H9 (cell line): ENCODE measurements at regions not wholly inside any gene's neighbourhood (a gene's known extent, or its start where the extent isn't known, plus 50 kb on each side); places are given as distances from the start of the nearest gene placed in this dataset.

ENCODE experiments used
- DNase-seq: peaks from one replicate; pipeline ENCODE4 v3.0.0-alpha.2; 2017
- H2AFZ ChIP-seq: one replicate; pipeline ENCODE4 v1.6.1; 2013; ENCODE audit warnings: mild to moderate bottlenecking, low read length, control low read depth, moderate library complexity
- H2AK5ac ChIP-seq: 2 replicates; pipeline ENCODE4 v1.6.1; 2013; ENCODE audit warnings: low read length, control low read depth, mixed read lengths; ENCODE audit not compliant: insufficient read length
- H2BK120ac ChIP-seq: one replicate; pipeline ENCODE4 v1.6.1; 2013; ENCODE audit warnings: low read depth, mild to moderate bottlenecking, low read length, control low read depth, inconsistent platforms; ENCODE audit not compliant: poor library complexity, severe bottlenecking
- H2BK12ac ChIP-seq: 2 replicates; pipeline ENCODE4 v1.6.1; 2013; ENCODE audit warnings: low read length, control low read depth, mixed read lengths, low read depth; ENCODE audit not compliant: insufficient read length
- H2BK15ac ChIP-seq: 2 replicates; pipeline ENCODE4 v1.6.1; 2013; ENCODE audit warnings: low read depth, low read length, control low read depth
- H2BK20ac ChIP-seq: one replicate; pipeline ENCODE4 v1.6.1; 2013; ENCODE audit warnings: low read depth, mild to moderate bottlenecking, low read length, control low read depth, inconsistent platforms; ENCODE audit not compliant: poor library complexity, severe bottlenecking
- H2BK5ac ChIP-seq: 2 replicates; pipeline ENCODE4 v1.6.1; 2013; ENCODE audit warnings: low read length, control low read depth, mixed read lengths; ENCODE audit not compliant: insufficient read length
- H3K14ac ChIP-seq: 2 replicates; pipeline ENCODE4 v1.6.1; 2013; ENCODE audit warnings: low read length, control low read depth; ENCODE audit not compliant: insufficient read depth
- H3K18ac ChIP-seq: 2 replicates; pipeline ENCODE4 v1.6.1; 2013; ENCODE audit warnings: low read depth, mild to moderate bottlenecking, mixed read lengths, low read length, control low read depth; ENCODE audit not compliant: insufficient read length
- H3K23ac ChIP-seq: 2 replicates; pipeline ENCODE4 v1.6.1; 2013; ENCODE audit warnings: low read length, control low read depth, mixed read lengths, low read depth; ENCODE audit not compliant: insufficient read length
- H3K23me2 ChIP-seq: 2 replicates; pipeline ENCODE4 v1.6.1; 2013; ENCODE audit warnings: low read depth, mild to moderate bottlenecking, mixed read lengths, low read length, control low read depth; ENCODE audit not compliant: insufficient read length, poor library complexity, severe bottlenecking
- H3K27ac ChIP-seq: 2 replicates; pipeline ENCODE4 v1.5.1; 2013; ENCODE audit warnings: low read length, control low read depth, mixed read lengths, low read depth; ENCODE audit not compliant: insufficient read length
- H3K27me3 ChIP-seq: 2 replicates; pipeline ENCODE4 v1.6.1; 2013; ENCODE audit warnings: low read length, control low read depth, inconsistent platforms; ENCODE audit not compliant: insufficient read depth
- H3K4ac ChIP-seq: 2 replicates; pipeline ENCODE4 v1.6.1; 2013; ENCODE audit warnings: low read depth, mild to moderate bottlenecking, control low read depth, inconsistent platforms, low read length, moderate library complexity
- H3K4me1 ChIP-seq: 2 replicates; pipeline ENCODE4 v1.6.1; 2013; ENCODE audit warnings: low read length, control low read depth, inconsistent platforms; ENCODE audit not compliant: insufficient read depth
- H3K4me2 ChIP-seq: 2 replicates; pipeline ENCODE4 v1.6.1; 2013; ENCODE audit warnings: low read length, control low read depth, mixed read lengths; ENCODE audit not compliant: insufficient read length, insufficient read depth
- H3K56ac ChIP-seq: 2 replicates; pipeline ENCODE4 v1.6.1; 2013; ENCODE audit warnings: low read depth, mild to moderate bottlenecking, mixed read lengths, low read length, control low read depth; ENCODE audit not compliant: insufficient read length
- H3K79me1 ChIP-seq: 2 replicates; pipeline ENCODE4 v1.6.1; 2013; ENCODE audit warnings: low read depth, mild to moderate bottlenecking, moderate library complexity, low read length, control low read depth, inconsistent platforms; ENCODE audit not compliant: insufficient read depth, poor library complexity, severe bottlenecking
- H3K79me2 ChIP-seq: 2 replicates; pipeline ENCODE4 v1.6.1; 2013; ENCODE audit warnings: low read length, control low read depth, inconsistent platforms; ENCODE audit not compliant: insufficient read depth
- H3K9ac ChIP-seq: 2 replicates; pipeline ENCODE4 v1.6.1; 2013; ENCODE audit warnings: low read length, control low read depth, mixed read lengths; ENCODE audit not compliant: insufficient read length; ENCODE audit errors: extremely low read depth
- H3K9me3 ChIP-seq: one replicate; pipeline ENCODE4 v1.6.1; 2013; ENCODE audit warnings: low read depth, low read length, inconsistent platforms; ENCODE audit not compliant: control insufficient read depth
- H3T11ph ChIP-seq: one replicate; pipeline ENCODE4 v1.6.1; 2013; ENCODE audit warnings: mild to moderate bottlenecking, low read length, control low read depth, inconsistent platforms
- H4K20me1 ChIP-seq: one replicate; pipeline ENCODE4 v1.6.1; 2013; ENCODE audit not compliant: control insufficient read depth, insufficient read length, insufficient read depth
- H4K5ac ChIP-seq: 2 replicates; pipeline ENCODE4 v1.6.1; 2013; ENCODE audit warnings: low read depth, mild to moderate bottlenecking, mixed read lengths, low read length, control low read depth; ENCODE audit not compliant: insufficient read length
- H4K8ac ChIP-seq: replicated peaks from 2 replicates; pipeline ENCODE4 v1.6.1; 2013; ENCODE audit warnings: low read length, control low read depth, mixed read lengths, low read depth; ENCODE audit not compliant: insufficient read length
- H4K91ac ChIP-seq: 2 replicates; pipeline ENCODE4 v1.6.1; 2013; ENCODE audit warnings: low read depth, mild to moderate bottlenecking, moderate library complexity, mixed read lengths, low read length, control low read depth; ENCODE audit not compliant: insufficient read length
- H3K27ac Mint-ChIP-seq, 3 experiments: 2 replicates in 2 of 3; 3 replicates in 1 of 3; pipeline ENCODE4 v1.8.0; 2020 to 2021; ENCODE audit warnings: mixed read lengths in 3 of 3, mild to moderate bottlenecking in 1 of 3, moderate library complexity in 1 of 3
- H3K27me3 Mint-ChIP-seq: 2 replicates; pipeline ENCODE4 v1.8.0; 2021; ENCODE audit warnings: low read depth, mild to moderate bottlenecking, moderate library complexity, mixed read lengths
- H3K36me3 Mint-ChIP-seq, 3 experiments: 2 replicates in 2 of 3; 3 replicates in 1 of 3; pipeline ENCODE4 v1.8.0; 2020 to 2021; ENCODE audit warnings: low read depth in 3 of 3, mixed read lengths in 3 of 3; ENCODE audit not compliant: insufficient read depth in 1 of 3
- H3K4me1 Mint-ChIP-seq, 2 experiments: 2 replicates each; pipeline ENCODE4 v1.8.0; 2020; ENCODE audit warnings: mixed read lengths in 2 of 2
- H3K4me3 Mint-ChIP-seq, 2 experiments: 2 replicates in 1 of 2; 3 replicates in 1 of 2; pipeline ENCODE4 v1.8.0; 2020 to 2021; ENCODE audit warnings: mild to moderate bottlenecking in 2 of 2, mixed read lengths in 2 of 2, moderate library complexity in 1 of 2
- H3K9me3 Mint-ChIP-seq, 2 experiments: 2 replicates in 1 of 2; 3 replicates in 1 of 2; pipeline ENCODE4 v1.8.0; 2020; ENCODE audit warnings: mild to moderate bottlenecking in 2 of 2, mixed read lengths in 2 of 2, moderate library complexity in 1 of 2
- CTCF ChIP-seq: fragments of 200-600 bp; sonication (generic); conservative IDR thresholded peaks from 3 replicates; pipeline ENCODE4 v1.8.0; 2021; ENCODE audit warnings: antibody characterized with exemption, mild to moderate bottlenecking
- WGBS: extraction: QIAGEN DNeasy Blood & Tissue Kit; methylation state at CpG from one replicate; pipeline ENCODE4 v1.1.7; 2013; ENCODE audit warnings: missing lambda C conversion rate, low lambda C conversion rate, mixed read lengths; ENCODE audit not compliant: insufficient read length; ENCODE audit errors: extremely low coverage; 5-methylcytosine and 5-hydroxymethylcytosine counted together

GRCh38 chr17:72446525-72447250 lies 325.9 kb downstream of the SOX9 start:
- Histone ChIP-seq H3K4me2 (no peak overlapping the region), H3K79me1 (no peaks in the 10 kb centered on the region), H2AFZ (no peak overlapping the region), H3K27ac (no peak overlapping the region), H4K8ac (no peak overlapping the region), H3K9me3 (no peaks in the 10 kb centered on the region), H4K5ac (no peak overlapping the region), H3K56ac (no peak overlapping the region), H3K9ac (no peak overlapping the region), H3K14ac (no peak overlapping the region), H3K23ac (no peak overlapping the region), H3K79me2 (no peaks in the 10 kb centered on the region), H3K23me2 (no peaks in the 10 kb centered on the region), H3K27me3 (no peaks in the 10 kb centered on the region), H2BK12ac (no peak overlapping the region), H2AK5ac (no peak overlapping the region), H2BK120ac (no peak overlapping the region), H3T11ph (no peak overlapping the region), H3K4ac (no peak overlapping the region), H3K4me1 (no peaks in the 10 kb centered on the region), H2BK5ac (no peak overlapping the region), H2BK15ac (no peak overlapping the region), H4K20me1 (no peaks in the 10 kb centered on the region), H4K91ac (no peak overlapping the region), H2BK20ac (no peak overlapping the region), H3K18ac (no peak overlapping the region)
- no CpG with 5 or more reads among the region's 17 CpGs for WGBS
- DNase-seq = no peak
- Mint-ChIP-seq H3K36me3 (no peaks in the 10 kb centered on the region), H3K4me3 (no peak overlapping the region), H3K4me1 (peaks cover 0 to 4% of the 10 kb centered on the region in 2 experiments; a peak in 2 of 4 replicates), H3K27me3 (peaks cover 2% of the 10 kb centered on the region), H3K27ac (peak overlapping the region in 1 of 3 experiments; percentile 7; a peak in 1 of 7 replicates), H3K9me3 (no peaks in the 10 kb centered on the region)
- no peak for TF ChIP-seq CTCF
